Endothelial cell of umbilical vein (primary cell): ENCODE measurements at regions not wholly inside any gene's neighbourhood (a gene's known extent, or its start where the extent isn't known, plus 50 kb on each side); places are given as distances from the start of the nearest gene placed in this dataset.

Experiments
- BruUV-seq: library from RNA; stranded (reverse); fragments of 400-500 nt; replicated peaks from 2 replicates; lab custom pipeline; 2021; lab: Mats Ljungman, UMichigan
- CTCF ChIA-PET: fragments of 300-600, 350-600 bp; sonication (Branson Sonifier 250); formaldehyde crosslinking; loops from one replicate; lab custom pipeline; 2021; ENCODE audit warnings: antibody characterized with exemption, inconsistent platforms; lab: Charles Lee
- POLR2A ChIA-PET: fragments of 300-600, 350-600 bp; sonication (Branson Sonifier 250); formaldehyde crosslinking; loops from one replicate; lab custom pipeline; 2021; ENCODE audit warnings: antibody characterized with exemption, inconsistent platforms; lab: Charles Lee
- DNase-seq: peaks from one replicate; pipeline ENCODE4 v3.0.0-alpha.2; 2011; ENCODE audit warnings: low read depth, low spot score
- FAIRE-seq: peaks from 2 replicates; lab custom pipeline; 2011; peaks lifted over from hg19 to GRCh38; lab: Jason Lieb, UNC
- H2AFZ ChIP-seq: 2 replicates; pipeline ENCODE4 v1.6.0; 2012; ENCODE audit warnings: low read depth, low read length, control low read depth, inconsistent platforms
- H3K27ac ChIP-seq: 2 replicates; pipeline ENCODE4 v1.5.1; 2011; ENCODE audit warnings: low read depth, mild to moderate bottlenecking, control low read depth, low read length, moderate library complexity; ENCODE audit not compliant: insufficient read depth
- H3K27me3 ChIP-seq, 2 experiments: 2 replicates each; pipeline versions ENCODE4 v1.6.0 to v1.6.1; 2011; ENCODE audit warnings: low read length in 2 of 2, mixed read lengths in 1 of 2; ENCODE audit not compliant: control insufficient read depth in 2 of 2, insufficient read depth in 2 of 2
- H3K36me3 ChIP-seq, 2 experiments: 2 replicates in 1 of 2; 3 replicates in 1 of 2; pipeline ENCODE4 v1.5.1; 2011; ENCODE audit warnings: low read length in 2 of 2, mild to moderate bottlenecking in 1 of 2, moderate library complexity in 1 of 2; ENCODE audit not compliant: control insufficient read depth in 2 of 2, insufficient read depth in 2 of 2; ENCODE audit errors: extremely low read depth in 1 of 2
- H3K4me1 ChIP-seq: 3 replicates; pipeline ENCODE4 v1.5.1; 2011; ENCODE audit warnings: mild to moderate bottlenecking, low read length; ENCODE audit not compliant: control insufficient read depth, insufficient read depth; ENCODE audit errors: extremely low read depth
- H3K4me2 ChIP-seq: 2 replicates; pipeline ENCODE4 v1.6.1; 2011; ENCODE audit warnings: low read length, control low read depth, mixed read lengths; ENCODE audit not compliant: insufficient read depth
- H3K4me3 ChIP-seq, 3 experiments: fragments of 200-600 bp in 1 of 3; sonication (generic), shearing (Covaris generic) in 1 of 3; replicated peaks in 1 of 3; 2 replicates each; pipeline ENCODE4 v1.5.1; 2011 to 2016; ENCODE audit warnings: control low read depth in 3 of 3, low read length in 3 of 3, mild to moderate bottlenecking in 2 of 3, inconsistent platforms in 1 of 3, low read depth in 1 of 3, moderate library complexity in 1 of 3; ENCODE audit not compliant: insufficient read depth in 1 of 3
- H3K79me2 ChIP-seq: 2 replicates; pipeline ENCODE4 v1.6.0; 2012; ENCODE audit warnings: low read length, inconsistent platforms; ENCODE audit not compliant: control insufficient read depth, insufficient read depth
- H3K9ac ChIP-seq: replicated peaks from 2 replicates; pipeline ENCODE3; 2011; ENCODE audit warnings: low read length, control low read depth; ENCODE audit not compliant: insufficient read depth; ENCODE audit errors: extremely low read depth
- H3K9me1 ChIP-seq: replicated peaks from 3 replicates; pipeline ENCODE4 v1.6.0; 2011; ENCODE audit warnings: mild to moderate bottlenecking, low read length; ENCODE audit not compliant: control insufficient read depth, insufficient read depth; ENCODE audit errors: extremely low read depth
- H3K9me3 ChIP-seq: replicated peaks from 2 replicates; pipeline ENCODE4 v1.5.1; 2012; ENCODE audit warnings: low read length, inconsistent platforms; ENCODE audit not compliant: control insufficient read depth, insufficient read depth
- H4K20me1 ChIP-seq: replicated peaks from 2 replicates; pipeline ENCODE3; 2011; ENCODE audit warnings: mild to moderate bottlenecking, low read length; ENCODE audit not compliant: control insufficient read depth, insufficient read depth; ENCODE audit errors: extremely low read depth
- EZH2 ChIP-seq: IDR thresholded peaks from 2 replicates; pipeline ENCODE4 v1.6.1; 2012; ENCODE audit warnings: borderline replicate concordance, low read depth, mild to moderate bottlenecking, moderate library complexity, low read length, inconsistent platforms; ENCODE audit not compliant: severe bottlenecking
- FOS ChIP-seq: IDR thresholded peaks from 2 replicates; pipeline ENCODE4 v1.6.1; 2011; ENCODE audit warnings: mild to moderate bottlenecking, low read length, moderate library complexity, borderline replicate concordance; ENCODE audit not compliant: insufficient read depth
- GATA2 ChIP-seq: IDR thresholded peaks from 2 replicates; pipeline ENCODE4 v1.7.0; 2011; ENCODE audit warnings: low read depth, mild to moderate bottlenecking, moderate library complexity, mixed read lengths, low read length; ENCODE audit not compliant: insufficient read length, insufficient read depth
- JUN ChIP-seq: IDR thresholded peaks from 2 replicates; pipeline ENCODE4 v1.6.1; 2011; ENCODE audit warnings: borderline replicate concordance, low read depth; ENCODE audit not compliant: insufficient read length, insufficient read depth
- MYC ChIP-seq: IDR thresholded peaks from one replicate; pipeline ENCODE4 v1.6.1; 2011; ENCODE audit warnings: mild to moderate bottlenecking, low read depth, low read length
- POLR2A ChIP-seq: IDR thresholded peaks from 2 replicates; pipeline ENCODE4 v1.6.1; 2012; ENCODE audit warnings: low read depth, mild to moderate bottlenecking, control low read depth, low read length
- POLR2AphosphoS5 ChIP-seq: IDR thresholded peaks from 2 replicates; pipeline ENCODE4 v1.6.1; 2012; ENCODE audit warnings: low read depth, mild to moderate bottlenecking, control low read depth, low read length, moderate library complexity; ENCODE audit not compliant: insufficient read depth
- dilution Hi-C: fragments of 300-500 bp; cut with MboI; formaldehyde crosslinking; loops from one replicate; pipeline ENCODE4 v1.15.0; 2019; ENCODE audit warnings: low sequenced_read_pairs; ENCODE audit not compliant: extremely low pct_ligation_motif_present
- intact Hi-C: fragments of 100-400 bp; cut with micrococcal nuclease; formaldehyde crosslinking; loops from one replicate; pipeline ENCODE4 v1.10.0; 2022
- TF ChIP-seq, protein P1 (sequence below), 2 donors: IDR thresholded peaks; 1 replicate in 1 of 2; 2 replicates in 1 of 2; pipeline ENCODE4 v1.5.1; 2011; ENCODE audit warnings: low read length in 2 of 2, mild to moderate bottlenecking in 2 of 2, moderate library complexity in 2 of 2, control low read depth in 1 of 2, inconsistent platforms in 1 of 2, low read depth in 1 of 2; ENCODE audit not compliant: insufficient read depth in 1 of 2; ENCODE audit errors: extremely low read depth in 1 of 2
- TF ChIP-seq, protein P2 (sequence below): IDR thresholded peaks from 2 replicates; pipeline ENCODE4 v1.6.1; 2011; ENCODE audit not compliant: insufficient read depth, insufficient read length

DNA sequence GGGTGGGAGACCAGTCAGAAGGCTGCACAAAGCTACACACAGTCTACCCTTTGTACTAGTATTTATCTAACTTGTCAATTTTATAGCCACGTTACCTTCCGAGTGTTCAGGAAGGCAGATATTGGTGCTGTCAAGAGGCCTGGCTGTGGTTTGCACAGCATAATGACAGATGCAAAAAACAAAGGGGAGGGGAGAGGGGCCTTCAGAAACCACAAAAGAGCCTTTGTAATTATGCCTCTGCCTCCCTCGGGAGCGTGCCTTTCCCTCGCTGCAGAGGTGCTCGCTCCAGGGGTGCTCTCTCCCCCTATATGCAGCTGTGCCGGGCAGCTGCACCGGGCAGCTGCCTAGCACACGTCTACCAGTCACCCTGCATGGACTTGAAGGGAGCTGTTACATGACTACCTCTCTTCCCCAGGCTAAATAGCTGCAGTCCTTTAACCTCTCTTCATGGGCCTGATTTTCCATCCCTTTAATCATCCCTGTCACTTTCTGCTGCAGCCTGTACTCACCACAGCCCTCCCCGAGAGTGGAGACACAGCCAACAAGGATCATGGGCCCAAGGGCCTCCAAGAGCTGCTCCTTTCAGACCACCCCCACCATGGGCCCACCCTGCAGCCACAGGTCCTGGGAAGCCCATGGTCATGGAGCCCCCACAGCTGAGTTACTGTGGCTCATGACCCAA lies 168.4 kb upstream of the PKDCC start:
- Histone ChIP-seq H3K27ac (no peak overlapping the region), H2AFZ (no peak overlapping the region), H3K9ac (no peak overlapping the region), H4K20me1 (no peaks in the 10 kb centered on the region), H3K36me3 (no peaks in the 10 kb centered on the region), H3K4me2 (no peak overlapping the region), H3K9me3 (no peaks in the 10 kb centered on the region), H3K9me1 (no peaks in the 10 kb centered on the region), H3K79me2 (no peaks in the 10 kb centered on the region), H3K4me1 (no peaks in the 10 kb centered on the region), H3K27me3 (peaks cover 0 to 1% of the 10 kb centered on the region in 2 experiments), H3K4me3 (no peak overlapping the region)
- FAIRE-seq (no peak), DNase-seq (no peak)
- ChIA-PET CTCF (interaction anchor here (0.9 to 3.8 kb wide), 7 partner anchors 10 to 211 kb away, joined by 3 to 21 read pairs (median 4); no protein-coding TSS in a partner anchor), POLR2A (no interaction called here)
- TF ChIP-seq GATA2 (no peak), MYC (no peak)
- TF ChIP-seq, protein P1, sequence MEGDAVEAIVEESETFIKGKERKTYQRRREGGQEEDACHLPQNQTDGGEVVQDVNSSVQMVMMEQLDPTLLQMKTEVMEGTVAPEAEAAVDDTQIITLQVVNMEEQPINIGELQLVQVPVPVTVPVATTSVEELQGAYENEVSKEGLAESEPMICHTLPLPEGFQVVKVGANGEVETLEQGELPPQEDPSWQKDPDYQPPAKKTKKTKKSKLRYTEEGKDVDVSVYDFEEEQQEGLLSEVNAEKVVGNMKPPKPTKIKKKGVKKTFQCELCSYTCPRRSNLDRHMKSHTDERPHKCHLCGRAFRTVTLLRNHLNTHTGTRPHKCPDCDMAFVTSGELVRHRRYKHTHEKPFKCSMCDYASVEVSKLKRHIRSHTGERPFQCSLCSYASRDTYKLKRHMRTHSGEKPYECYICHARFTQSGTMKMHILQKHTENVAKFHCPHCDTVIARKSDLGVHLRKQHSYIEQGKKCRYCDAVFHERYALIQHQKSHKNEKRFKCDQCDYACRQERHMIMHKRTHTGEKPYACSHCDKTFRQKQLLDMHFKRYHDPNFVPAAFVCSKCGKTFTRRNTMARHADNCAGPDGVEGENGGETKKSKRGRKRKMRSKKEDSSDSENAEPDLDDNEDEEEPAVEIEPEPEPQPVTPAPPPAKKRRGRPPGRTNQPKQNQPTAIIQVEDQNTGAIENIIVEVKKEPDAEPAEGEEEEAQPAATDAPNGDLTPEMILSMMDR (IDR thresholded peaks at IDR 0.05; ENCODE audit: extremely low read depth in 1 of 2, insufficient read depth in 1 of 2, low read depth in 1 of 2, low read length in 2 of 2), result no peak
- BruUV-seq, result no TSS peak
- intact Hi-C loops, result no loop called here
- dilution Hi-C loops, result no loop called here

DNA sequence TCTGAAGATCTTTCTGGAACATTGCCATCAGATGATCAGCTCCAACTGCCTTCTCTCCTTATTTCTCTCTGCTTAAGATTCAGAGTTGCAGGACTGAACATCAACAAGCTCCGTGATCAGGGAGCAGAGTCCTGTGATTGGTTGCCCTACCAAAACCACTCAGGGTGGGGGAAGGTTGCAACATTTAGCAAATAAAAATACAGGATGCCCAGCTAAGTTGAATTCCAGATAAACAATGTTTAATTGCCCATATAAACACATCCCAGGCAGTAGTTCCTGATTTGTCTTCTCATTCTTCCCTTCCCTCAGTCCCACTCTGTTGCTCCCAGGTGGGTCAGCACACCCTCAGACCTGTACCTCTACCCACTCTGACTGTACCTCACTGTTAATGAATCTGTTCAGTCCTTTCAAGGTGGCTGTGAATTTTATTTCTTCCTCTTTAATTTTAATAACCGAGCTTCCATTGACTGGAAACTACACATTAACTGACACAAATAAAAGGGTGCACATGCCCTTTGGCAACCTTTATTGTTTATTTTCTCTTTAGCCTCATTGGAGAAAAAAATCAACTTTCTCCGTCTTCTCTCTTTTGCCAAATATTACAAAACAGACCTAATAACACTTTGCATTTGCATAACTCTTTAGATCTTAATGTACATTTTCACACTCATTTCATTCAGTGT lies 167.1 kb upstream of the PKDCC start:
- no peaks in the 10 kb centered on the region for H3K36me3 ChIP-seq
- no peaks in the 10 kb centered on the region for H4K20me1 ChIP-seq
- H3K9ac ChIP-seq, result no peak overlapping the region
- FAIRE-seq (no peak), DNase-seq (no peak)
- H3K27me3 ChIP-seq, result peaks cover 0 to 1% of the 10 kb centered on the region in 2 experiments
- POLR2A ChIA-PET, result no interaction called here
- BruUV-seq, result no TSS peak
- dilution Hi-C loops, result no loop called here
- CTCF ChIA-PET, result interaction anchor here (1.1 to 3.8 kb wide), 4 partner anchors 11 to 209 kb away, joined by 3 to 21 read pairs (median 13); no protein-coding TSS in a partner anchor
- no peak overlapping the region for H3K27ac ChIP-seq
- no peak overlapping the region for H3K4me2 ChIP-seq
- H3K4me3 ChIP-seq, result no peak overlapping the region
- H3K9me3 ChIP-seq, result no peaks in the 10 kb centered on the region
- H3K4me1 ChIP-seq, result no peaks in the 10 kb centered on the region
- no peaks in the 10 kb centered on the region for H3K79me2 ChIP-seq
- intact Hi-C loops, result no loop called here
- H2AFZ ChIP-seq, result no peak overlapping the region
- no peaks in the 10 kb centered on the region for H3K9me1 ChIP-seq
- TF ChIP-seq POLR2AphosphoS5 (no peak), GATA2 (no peak), MYC (no peak), EZH2 (no peak), JUN (no peak), POLR2A (no peak), FOS (no peak)
- TF ChIP-seq, protein P1 (IDR thresholded peaks at IDR 0.05; ENCODE audit: extremely low read depth in 1 of 2, insufficient read depth in 1 of 2, low read depth in 1 of 2, low read length in 2 of 2), result no peak
- TF ChIP-seq, protein P2, sequence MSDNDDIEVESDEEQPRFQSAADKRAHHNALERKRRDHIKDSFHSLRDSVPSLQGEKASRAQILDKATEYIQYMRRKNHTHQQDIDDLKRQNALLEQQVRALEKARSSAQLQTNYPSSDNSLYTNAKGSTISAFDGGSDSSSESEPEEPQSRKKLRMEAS, result no peak
